ENCODE measurements at regions not wholly inside any gene's neighbourhood (a gene's known extent, or its start where the extent isn't known, plus 50 kb on each side); places are given as distances from the start of the nearest gene placed in this dataset.
"Not testable (repeated sequence)": the region's sequence is repeated elsewhere in the genome, so short reads cannot be mapped to it uniquely, and the experiment has no call there.

- DNase-seq (ENCODE audit: low read depth in 2 of 2, low spot score in 1 of 2) = no peak
Measured at GRCh38 chrX:65331371-65331770, 203.2 kb downstream of the LAS1L start.

GRCh38 chrX:65300104-65300809, 234.3 kb downstream of the LAS1L start:
- no peak for DNase-seq (ENCODE audit: low read depth in 2 of 2, low spot score in 1 of 2)

- DNase-seq (ENCODE audit: low read depth in 2 of 2, low spot score in 1 of 2) = not testable (repeated sequence)
Measured at GRCh38 chrX:65282905-65283304, 251.7 kb downstream of the LAS1L start.

- no peak for DNase-seq (ENCODE audit: low read depth in 2 of 2, low spot score in 1 of 2)
Measured at GRCh38 chrX:65273152-65273551, 261.4 kb downstream of the LAS1L start.

GRCh38 chrX:65266482-65266881, 268.1 kb downstream of the LAS1L start:
- no peak for DNase-seq (ENCODE audit: low read depth in 2 of 2, low spot score in 1 of 2)

GRCh38 chrX:65253817-65254216, 277.6 kb upstream of the ZC4H2 start:
- DNase-seq (ENCODE audit: low read depth in 2 of 2, low spot score in 1 of 2) = no peak

- DNase-seq (ENCODE audit: low read depth in 2 of 2, low spot score in 1 of 2) = no peak
Measured at GRCh38 chrX:65241059-65241721, 264.9 kb upstream of the ZC4H2 start.

- DNase-seq (ENCODE audit: low read depth in 2 of 2, low spot score in 1 of 2) = no peak
Measured at GRCh38 chrX:65203545-65203944, 227.3 kb upstream of the ZC4H2 start.

GRCh38 chrX:65196758-65197360, 220.6 kb upstream of the ZC4H2 start:
- DNase-seq (ENCODE audit: low read depth in 2 of 2, low spot score in 1 of 2) = no peak

GRCh38 chrX:65195621-65196020, 219.4 kb upstream of the ZC4H2 start:
- no peak for DNase-seq (ENCODE audit: low read depth in 2 of 2, low spot score in 1 of 2)

GRCh38 chrX:65194547-65194946, 218.3 kb upstream of the ZC4H2 start:
- DNase-seq (ENCODE audit: low read depth in 2 of 2, low spot score in 1 of 2) = no peak

- not testable (repeated sequence) for DNase-seq (ENCODE audit: low read depth in 2 of 2, low spot score in 1 of 2)
Measured at GRCh38 chrX:65163325-65163724, 187.1 kb upstream of the ZC4H2 start.

GRCh38 chrX:65148232-65148631, 172.0 kb upstream of the ZC4H2 start:
- DNase-seq (ENCODE audit: low read depth in 2 of 2, low spot score in 1 of 2) = no peak

- no peak for DNase-seq (ENCODE audit: low read depth in 2 of 2, low spot score in 1 of 2)
Measured at GRCh38 chrX:65136424-65136823, 160.2 kb upstream of the ZC4H2 start.

GRCh38 chrX:65127842-65128241, 151.6 kb upstream of the ZC4H2 start:
- no peak for DNase-seq (ENCODE audit: low read depth in 2 of 2, low spot score in 1 of 2)

- no peak for DNase-seq (ENCODE audit: low read depth in 2 of 2, low spot score in 1 of 2)
Measured at GRCh38 chrX:65098851-65099250, 122.6 kb upstream of the ZC4H2 start.

GRCh38 chrX:65093658-65094057, 117.4 kb upstream of the ZC4H2 start:
- DNase-seq (ENCODE audit: low read depth in 2 of 2, low spot score in 1 of 2) = no peak

GRCh38 chrX:65073233-65073632, 97.0 kb upstream of the ZC4H2 start:
- DNase-seq (ENCODE audit: low read depth in 2 of 2, low spot score in 1 of 2) = no peak

- no peak for DNase-seq (ENCODE audit: low read depth in 2 of 2, low spot score in 1 of 2)
Measured at GRCh38 chrX:65072590-65072989, 96.3 kb upstream of the ZC4H2 start.

GRCh38 chrX:65058626-65059025, 82.4 kb upstream of the ZC4H2 start:
- DNase-seq (ENCODE audit: low read depth in 2 of 2, low spot score in 1 of 2) = not testable (repeated sequence)

- no peak for DNase-seq (ENCODE audit: low read depth in 2 of 2, low spot score in 1 of 2)
Measured at GRCh38 chrX:65045001-65045400, 68.8 kb upstream of the ZC4H2 start.

GRCh38 chrX:65035446-65035770, 59.2 kb upstream of the ZC4H2 start:
- no peak for DNase-seq (ENCODE audit: low read depth in 2 of 2, low spot score in 1 of 2)
